GM12878 (cell line): ENCODE measurements at regions not wholly inside any gene's neighbourhood (a gene's known extent, or its start where the extent isn't known, plus 50 kb on each side); places are given as distances from the start of the nearest gene placed in this dataset.

Experiments used
- ATF3 ChIP-seq: IDR thresholded peaks from 2 replicates; pipeline ENCODE4 v1.6.1; 2011; ENCODE audit warnings: low read depth, mild to moderate bottlenecking, low read length, moderate library complexity, borderline replicate concordance; ENCODE audit errors: extremely low read depth
- CREB1 ChIP-seq: IDR thresholded peaks from 2 replicates; pipeline ENCODE4 v1.6.1; 2012; ENCODE audit warnings: low read depth, mild to moderate bottlenecking, inconsistent platforms
- GATAD2B ChIP-seq: fragments of 450-650 bp; conservative IDR thresholded peaks from 2 replicates; pipeline ENCODE4 v1.6.1; 2017; ENCODE audit warnings: low read depth, mild to moderate bottlenecking, moderate library complexity
- IKZF2 ChIP-seq, 2 experiments: fragments of 450-650 bp; IDR thresholded peaks; 2 replicates each; pipeline ENCODE4 v1.6.1; 2017; ENCODE audit warnings: mild to moderate bottlenecking in 2 of 2, moderate library complexity in 2 of 2
- KDM1A ChIP-seq: fragments of 200-600 bp; sonication (generic); IDR thresholded peaks from 2 replicates; pipeline ENCODE4 v1.6.1; 2016; ENCODE audit warnings: borderline replicate concordance
- RAD51 ChIP-seq: fragments of 450-650 bp; IDR thresholded peaks from 2 replicates; pipeline ENCODE4 v1.6.1; 2016; ENCODE audit warnings: moderate library complexity, mild to moderate bottlenecking, inconsistent platforms
- TARDBP ChIP-seq: IDR thresholded peaks from 2 replicates; pipeline ENCODE4 v1.6.1; 2016; ENCODE audit warnings: borderline replicate concordance
- USF1 ChIP-seq: IDR thresholded peaks from 2 replicates; pipeline ENCODE4 v1.6.1; 2011; ENCODE audit warnings: borderline replicate concordance, low read depth, mild to moderate bottlenecking, moderate library complexity, mixed read lengths, low read length; ENCODE audit not compliant: insufficient read depth; ENCODE audit errors: extremely low read length
- ZNF592 ChIP-seq: fragments of 450-650 bp; IDR thresholded peaks from 2 replicates; pipeline ENCODE4 v1.6.1; 2017; ENCODE audit warnings: mild to moderate bottlenecking, moderate library complexity

GRCh38 chr7:25970356-25970755 is 181.6 kb upstream of the NFE2L3 start (continued):
- TF ChIP-seq ZNF592, result no peak
- no peak for TF ChIP-seq TARDBP
- no peak for TF ChIP-seq GATAD2B
- no peak for TF ChIP-seq ATF3
- no peak for TF ChIP-seq RAD51
- no peak for TF ChIP-seq KDM1A
- no peak for TF ChIP-seq CREB1
- no peak for TF ChIP-seq IKZF2 (IDR thresholded peaks at IDR 0.05)
- no peak for TF ChIP-seq USF1
- TF ChIP-seq, all 136 proteins: peak for 0
